Stimulated activated CD4-positive, alpha-beta T cell treated with anti-CD3 and anti-CD28 coated beads, Interleukin-12 subunit alpha, Interleukin-12 subunit beta, amount 100 ng/mL, for 24 hours (primary cell): ENCODE measurements at regions not wholly inside any gene's neighbourhood (a gene's known extent, or its start where the extent isn't known, plus 50 kb on each side); places are given as distances from the start of the nearest gene placed in this dataset.
"Not testable (repeated sequence)": the region's sequence is repeated elsewhere in the genome, so short reads cannot be mapped to it uniquely, and the experiment has no call there.

Experiments used
- DNase-seq, 2 experiments: peaks; one replicate each; pipeline ENCODE4 v3.0.0-alpha.2; 2020; ENCODE audit warnings: low read depth in 2 of 2

DNA sequence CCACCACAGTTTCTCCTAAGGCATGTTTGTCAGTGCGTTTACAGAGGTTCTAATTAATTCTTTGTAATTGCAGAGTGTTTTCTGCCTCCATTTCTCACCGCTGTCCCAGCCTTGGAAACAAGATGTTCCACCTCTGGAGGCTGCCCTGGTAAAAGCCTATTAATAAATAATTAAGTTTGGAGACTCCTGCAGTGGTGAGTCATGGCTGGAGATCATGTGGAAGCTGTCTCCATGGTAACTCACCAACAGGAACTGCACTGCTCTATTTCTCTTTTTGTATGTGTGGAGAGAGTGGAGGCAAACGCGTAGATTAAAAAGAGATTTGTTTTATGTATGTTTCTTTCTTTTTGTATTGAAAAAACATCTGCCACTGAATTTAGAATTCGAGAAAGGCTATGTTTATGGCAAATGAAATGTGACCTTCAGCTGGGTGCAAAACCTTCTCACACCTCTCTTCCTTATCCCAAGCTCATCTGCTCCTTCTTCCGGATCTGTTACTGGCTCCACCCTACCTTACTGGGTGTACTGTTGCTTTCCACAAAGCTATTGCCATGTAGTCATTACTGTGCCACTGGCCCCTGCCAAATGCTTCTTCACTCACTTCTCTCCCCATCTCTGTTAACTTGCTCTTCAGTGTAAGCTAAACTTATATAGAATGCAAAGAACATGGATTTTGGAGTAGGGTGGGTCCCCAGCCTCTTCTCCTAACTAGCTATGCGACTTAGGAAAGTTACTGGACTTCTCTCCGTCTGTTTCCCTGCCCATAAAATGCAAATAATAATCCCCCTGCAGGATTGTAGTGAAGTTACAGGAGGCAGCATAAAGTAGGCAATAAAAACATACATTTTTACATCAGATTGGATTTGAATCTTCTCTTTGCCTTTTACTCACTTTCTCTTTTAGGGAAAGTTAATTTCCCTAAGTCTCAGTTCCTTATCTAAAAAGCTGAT lies 778.5 kb downstream of the NTRK3 start:
- DNase-seq: no peak

GRCh38 chr15:87477026-87477425 lies 779.5 kb downstream of the NTRK3 start:
- DNase-seq: no peak

DNA sequence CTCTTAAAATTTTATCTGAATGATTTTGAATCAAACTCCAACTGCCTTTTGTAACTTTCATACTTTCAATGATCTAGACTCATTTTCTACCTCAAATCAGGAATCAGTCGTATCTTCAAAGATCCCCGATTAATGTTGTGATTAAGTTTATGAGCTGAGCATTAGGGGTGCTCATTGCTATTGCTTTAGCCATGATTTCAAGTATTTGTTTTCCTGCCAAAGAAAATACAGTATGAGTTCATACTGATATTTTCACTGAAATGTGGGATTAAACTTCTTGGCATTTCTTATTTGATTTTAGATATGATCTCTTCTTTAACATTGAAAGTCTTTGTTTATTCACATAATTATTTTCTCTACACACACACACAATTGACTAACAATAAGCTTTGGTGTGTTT lies 785.6 kb downstream of the NTRK3 start:
- no peak for DNase-seq

- not testable (repeated sequence) for DNase-seq
Observed at GRCh38 chr15:87463956-87464355, 792.6 kb downstream of the NTRK3 start.

DNA sequence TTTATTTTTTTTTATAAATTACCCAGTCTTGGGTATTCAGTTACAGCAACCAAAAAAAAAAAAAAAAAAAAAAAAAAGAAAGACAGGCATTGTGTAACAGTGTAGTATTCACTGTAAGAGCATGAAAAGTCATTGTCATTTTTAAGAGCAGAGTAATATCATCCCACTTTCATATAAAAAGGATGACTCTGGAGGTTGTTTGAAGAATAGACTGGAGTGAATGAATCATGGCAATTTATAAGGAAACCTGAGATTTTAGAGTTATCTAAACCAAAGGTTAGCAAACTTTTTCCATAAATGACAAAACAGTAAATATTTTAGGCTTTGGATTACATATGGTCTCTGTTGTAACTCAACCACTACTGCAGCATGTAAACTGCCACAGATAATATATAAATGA lies 794.9 kb downstream of the NTRK3 start:
- DNase-seq: no peak

- DNase-seq: no peak
Observed at GRCh38 chr15:87454860-87455259, 801.7 kb downstream of the NTRK3 start.

DNA sequence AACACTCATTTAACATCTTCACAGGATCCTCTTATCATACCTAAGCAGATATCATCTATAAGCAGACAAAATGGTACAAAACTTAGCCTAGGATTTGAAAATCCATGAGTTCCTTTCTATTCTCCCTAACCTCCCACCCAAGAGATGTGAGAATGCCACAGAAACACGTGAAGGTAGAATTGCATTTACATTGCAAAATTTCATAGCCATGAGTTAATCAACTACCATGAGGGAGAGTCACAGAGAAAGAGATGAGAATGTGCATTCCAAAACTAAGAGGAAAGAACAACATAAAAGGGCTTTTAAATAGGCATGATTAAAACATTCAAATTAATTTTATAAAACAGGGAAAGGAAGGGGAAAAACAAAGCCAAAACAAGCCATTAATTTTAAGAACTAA lies 806.2 kb downstream of the NTRK3 start:
- no peak for DNase-seq

DNA sequence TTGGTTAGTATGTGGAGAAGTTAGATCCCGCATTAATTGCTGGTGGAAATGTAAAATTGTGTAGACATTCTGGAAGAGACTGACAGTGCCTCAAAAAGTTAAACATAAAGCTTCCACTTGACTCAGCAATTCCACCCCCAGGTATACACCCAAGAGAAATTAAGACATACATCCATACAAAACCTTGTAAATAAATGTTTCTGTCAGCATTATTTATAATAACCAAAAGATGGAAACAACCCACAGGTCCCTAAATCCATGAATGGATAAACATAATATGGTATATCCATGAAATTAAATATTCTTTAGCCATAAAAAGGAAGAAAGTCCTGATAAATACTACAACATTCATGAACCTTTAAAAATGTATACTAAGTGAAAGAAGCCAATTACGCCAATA lies 817.4 kb downstream of the NTRK3 start:
- no peak for DNase-seq

GRCh38 chr15:87433871-87434270 lies 822.7 kb downstream of the NTRK3 start:
- DNase-seq: no peak

GRCh38 chr15:87429754-87430153 lies 826.8 kb downstream of the NTRK3 start:
- DNase-seq: no peak

- no peak for DNase-seq
Observed at GRCh38 chr15:87420017-87420416, 836.5 kb downstream of the NTRK3 start.

GRCh38 chr15:87419344-87419743 lies 837.2 kb downstream of the NTRK3 start:
- no peak for DNase-seq

- no peak for DNase-seq
Observed at GRCh38 chr15:87416591-87417257, 839.8 kb downstream of the NTRK3 start.

- no peak for DNase-seq
Observed at GRCh38 chr15:87408902-87409301, 847.6 kb downstream of the NTRK3 start.

DNA sequence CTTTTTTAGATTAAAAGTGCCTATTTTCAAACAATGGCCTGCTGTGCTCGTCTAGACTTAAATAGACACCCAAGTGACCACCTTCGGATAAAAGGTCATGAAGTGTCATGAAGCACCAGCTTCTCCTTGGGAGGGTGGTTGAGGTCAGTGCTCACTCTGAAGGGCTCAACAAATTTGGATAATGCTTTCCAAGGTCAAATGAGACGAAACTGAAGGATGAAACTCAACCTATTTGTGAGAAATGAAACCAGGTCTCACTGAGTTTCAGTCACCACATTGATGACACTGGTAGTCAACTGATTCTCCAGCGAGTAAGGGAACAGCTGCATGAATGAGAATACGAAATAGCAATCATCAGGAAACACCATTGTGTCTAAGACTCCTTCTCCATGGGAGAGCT lies 852.6 kb downstream of the NTRK3 start:
- no peak for DNase-seq

- no peak for DNase-seq
Observed at GRCh38 chr15:87401973-87402372, 854.6 kb downstream of the NTRK3 start.

- DNase-seq: no peak
Observed at GRCh38 chr15:87394676-87395075, 861.9 kb downstream of the NTRK3 start.

DNA sequence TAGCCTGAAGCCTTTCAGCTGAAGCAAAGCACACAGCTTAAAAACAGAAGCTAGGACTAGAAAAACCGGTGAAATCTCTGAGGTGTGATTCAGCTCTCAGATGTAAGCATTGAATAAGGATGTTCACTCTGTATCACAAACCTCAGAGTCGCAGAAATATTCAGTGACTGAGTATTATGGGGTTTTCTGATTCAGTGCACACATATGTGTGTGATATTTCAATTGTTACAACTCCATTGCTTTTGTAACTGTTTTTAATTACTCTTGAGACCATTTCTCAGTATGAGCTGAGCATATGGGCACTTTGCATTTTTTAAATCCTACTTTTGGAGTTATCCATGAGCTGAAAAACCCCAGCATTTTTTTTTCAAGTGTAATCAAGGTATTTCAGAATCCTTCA lies 868.8 kb downstream of the NTRK3 start:
- no peak for DNase-seq

- DNase-seq: no peak
Observed at GRCh38 chr15:87374339-87374738, 882.2 kb downstream of the NTRK3 start.

DNA sequence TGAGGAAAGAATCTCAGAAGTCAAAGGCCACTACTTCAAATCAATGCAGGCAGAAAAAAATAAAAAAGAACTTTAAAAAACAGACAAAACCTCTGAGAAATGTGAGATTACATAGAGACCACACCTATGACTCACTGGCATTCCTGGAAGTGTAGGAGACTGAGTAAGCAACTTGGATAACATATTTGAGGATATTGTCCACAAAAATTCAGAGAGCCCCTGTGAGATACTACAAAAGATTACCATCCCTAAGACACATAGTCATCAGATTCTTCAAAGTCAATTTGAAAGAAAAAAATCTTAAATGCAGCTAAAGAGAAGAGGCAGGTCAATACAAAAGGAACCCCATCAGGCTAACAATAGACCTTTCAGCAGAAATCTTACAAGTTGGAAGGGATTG lies 887.3 kb downstream of the NTRK3 start:
- DNase-seq: no peak

DNA sequence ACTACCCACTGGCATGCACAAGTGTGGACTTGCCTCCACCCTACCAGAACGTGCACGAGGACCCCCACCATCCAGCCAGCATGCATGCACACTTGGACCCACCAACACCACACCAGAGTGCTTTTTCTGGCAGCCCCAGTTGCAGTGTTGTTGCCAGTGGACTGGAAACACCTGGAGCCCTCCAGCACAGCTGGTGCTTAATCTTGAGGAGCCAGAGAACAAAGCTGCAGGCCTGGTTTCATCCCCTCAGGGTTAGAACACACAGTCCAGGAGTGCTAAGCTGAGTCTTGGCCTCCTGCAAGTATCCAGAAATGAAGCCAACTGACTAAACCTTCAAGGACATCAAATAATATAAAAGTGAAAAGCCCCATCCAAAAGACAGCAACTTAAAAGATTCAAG lies 888.0 kb downstream of the NTRK3 start:
- no peak for DNase-seq

DNA sequence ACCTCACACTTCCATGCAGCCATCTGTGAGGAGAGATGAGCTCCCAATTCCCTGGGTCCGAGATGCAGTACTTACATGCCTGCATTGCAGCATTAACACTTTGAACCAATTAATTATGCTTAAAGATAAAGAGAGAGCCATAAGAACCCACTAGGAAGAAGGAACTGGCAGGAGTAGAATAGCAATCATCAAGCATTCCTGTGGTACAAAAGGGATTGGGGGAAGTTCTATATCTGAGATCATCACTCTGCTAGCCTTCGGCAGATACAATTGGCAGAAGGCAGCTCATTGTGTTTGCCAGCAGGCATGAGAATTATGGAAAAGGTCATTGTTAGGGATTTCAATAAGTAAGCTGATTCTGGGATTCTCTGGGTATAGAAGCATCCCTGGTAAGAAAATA lies 891.4 kb downstream of the NTRK3 start:
- no peak for DNase-seq

- DNase-seq: no peak
Observed at GRCh38 chr15:87362531-87362930, 894.0 kb downstream of the NTRK3 start.
